ENCODE measurements at regions not wholly inside any gene's neighbourhood (a gene's known extent, or its start where the extent isn't known, plus 50 kb on each side); places are given as distances from the start of the nearest gene placed in this dataset.

DNA sequence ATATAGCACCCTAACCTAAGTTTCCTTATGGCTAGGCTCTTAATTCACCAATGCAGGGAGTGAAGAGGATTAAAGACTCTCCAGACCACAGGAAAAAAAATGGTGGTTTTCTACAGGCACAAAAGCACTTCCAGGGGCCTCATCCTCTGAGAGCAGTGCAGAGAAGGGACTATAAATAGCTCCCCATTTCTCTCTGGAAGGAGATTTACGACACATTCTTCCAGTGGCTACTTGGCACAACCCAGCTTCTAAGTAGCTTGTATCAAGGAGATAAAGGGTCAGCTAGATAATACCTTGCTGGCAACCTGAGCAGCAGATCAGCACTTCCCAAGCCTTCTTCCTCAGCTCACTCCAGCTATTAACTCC is 73.5 kb downstream of the CRPPA start:
- Histone ChIP-seq H3K9me2 (replicated peaks; ENCODE audit: insufficient read depth, low read length) (no peaks in the 10 kb centered on the region), H3K9me3 (replicated peaks; ENCODE audit: insufficient read depth, low read length) (no peaks in the 10 kb centered on the region), H3K79me2 (ENCODE audit: low read length) (no peaks in the 10 kb centered on the region), H2AFZ (ENCODE audit: low read length) (no peak overlapping the region), H3K9ac (ENCODE audit: low read length) (no peak overlapping the region), H3K4me3 (ENCODE audit: low read length) (no peak overlapping the region), H3K4me2 (ENCODE audit: low read depth, low read length) (no peak overlapping the region), H3K27me3 (replicated peaks; ENCODE audit: insufficient read depth, low read length) (no peaks in the 10 kb centered on the region), H3K36me3 (replicated peaks; ENCODE audit: insufficient read depth, low read length) (no peaks in the 10 kb centered on the region), H3F3A (ENCODE audit: insufficient read depth, low read length) (no peaks in the 10 kb centered on the region), H3K27ac (ENCODE audit: low read length) (no peak overlapping the region), H4K20me1 (ENCODE audit: insufficient read depth, low read length) (no peaks in the 10 kb centered on the region), H3K4me1 (ENCODE audit: low read length) (peaks cover 7% of the 10 kb centered on the region)
- DNase-seq = no peak
- TF ChIP-seq EZH2 (optimal IDR thresholded peaks at IDR 0.05; ENCODE audit: low read depth, low read length) (no peak), EZH2phosphoT487 (IDR thresholded peaks at IDR 0.05; ENCODE audit: low read length) (no peak)
- TF ChIP-seq, protein P1, sequence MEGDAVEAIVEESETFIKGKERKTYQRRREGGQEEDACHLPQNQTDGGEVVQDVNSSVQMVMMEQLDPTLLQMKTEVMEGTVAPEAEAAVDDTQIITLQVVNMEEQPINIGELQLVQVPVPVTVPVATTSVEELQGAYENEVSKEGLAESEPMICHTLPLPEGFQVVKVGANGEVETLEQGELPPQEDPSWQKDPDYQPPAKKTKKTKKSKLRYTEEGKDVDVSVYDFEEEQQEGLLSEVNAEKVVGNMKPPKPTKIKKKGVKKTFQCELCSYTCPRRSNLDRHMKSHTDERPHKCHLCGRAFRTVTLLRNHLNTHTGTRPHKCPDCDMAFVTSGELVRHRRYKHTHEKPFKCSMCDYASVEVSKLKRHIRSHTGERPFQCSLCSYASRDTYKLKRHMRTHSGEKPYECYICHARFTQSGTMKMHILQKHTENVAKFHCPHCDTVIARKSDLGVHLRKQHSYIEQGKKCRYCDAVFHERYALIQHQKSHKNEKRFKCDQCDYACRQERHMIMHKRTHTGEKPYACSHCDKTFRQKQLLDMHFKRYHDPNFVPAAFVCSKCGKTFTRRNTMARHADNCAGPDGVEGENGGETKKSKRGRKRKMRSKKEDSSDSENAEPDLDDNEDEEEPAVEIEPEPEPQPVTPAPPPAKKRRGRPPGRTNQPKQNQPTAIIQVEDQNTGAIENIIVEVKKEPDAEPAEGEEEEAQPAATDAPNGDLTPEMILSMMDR (IDR thresholded peaks at IDR 0.05; ENCODE audit: low read length) = no peak

DNA sequence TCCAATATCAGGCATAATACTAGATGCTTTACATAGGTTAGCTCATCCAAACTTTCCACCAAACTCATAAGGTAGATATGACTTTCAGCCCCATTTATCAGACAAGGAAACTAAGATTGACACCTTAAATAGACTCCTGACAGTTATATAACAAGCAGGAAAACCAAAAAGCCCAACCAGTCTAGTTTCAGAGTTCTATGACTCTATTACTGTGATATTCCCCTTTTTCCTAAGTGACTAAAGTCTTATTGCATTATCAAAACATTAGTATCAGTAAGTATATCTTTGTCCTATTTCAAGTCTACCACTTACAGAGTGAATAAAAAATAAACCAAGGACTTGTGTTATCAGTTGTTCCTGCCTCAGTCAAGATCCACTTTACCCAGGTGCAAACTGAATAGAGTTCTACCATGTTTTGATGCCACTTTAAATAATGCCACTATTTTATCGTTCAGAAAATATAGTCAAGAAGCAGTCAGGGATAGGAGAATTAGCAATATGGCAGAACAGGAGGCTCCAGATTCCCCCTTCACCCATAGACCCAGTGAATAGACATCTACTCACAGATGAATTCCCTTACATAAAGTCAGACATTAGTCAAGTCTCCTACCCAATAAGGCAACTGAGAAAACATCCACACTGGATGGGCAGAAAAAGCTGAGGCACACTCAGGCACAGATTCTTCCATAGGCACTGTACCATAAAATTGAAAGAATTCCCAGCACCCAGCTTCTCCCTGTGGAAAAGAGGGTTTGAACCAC is 74.1 kb downstream of the CRPPA start:
- no peaks in the 10 kb centered on the region for H3K27me3 ChIP-seq (replicated peaks; ENCODE audit: insufficient read depth, low read length)
- H3K9me3 ChIP-seq (replicated peaks; ENCODE audit: insufficient read depth, low read length) = no peaks in the 10 kb centered on the region
- H4K20me1 ChIP-seq (ENCODE audit: insufficient read depth, low read length) = no peaks in the 10 kb centered on the region
- TF ChIP-seq, protein P1 (IDR thresholded peaks at IDR 0.05; ENCODE audit: low read length) = no peak
- TF ChIP-seq EZH2phosphoT487 (IDR thresholded peaks at IDR 0.05; ENCODE audit: low read length) = no peak
- no peak for TF ChIP-seq EZH2 (optimal IDR thresholded peaks at IDR 0.05; ENCODE audit: low read depth, low read length)
- H3K27ac ChIP-seq (ENCODE audit: low read length) = no peak overlapping the region
- H3K36me3 ChIP-seq (replicated peaks; ENCODE audit: insufficient read depth, low read length) = no peaks in the 10 kb centered on the region
- no peak overlapping the region for H3K4me3 ChIP-seq (ENCODE audit: low read length)
- no peak overlapping the region for H2AFZ ChIP-seq (ENCODE audit: low read length)
- peaks cover 7% of the 10 kb centered on the region for H3K4me1 ChIP-seq (ENCODE audit: low read length)
- DNase-seq = no peak
- no peak overlapping the region for H3K4me2 ChIP-seq (ENCODE audit: low read depth, low read length)
- no peaks in the 10 kb centered on the region for H3F3A ChIP-seq (ENCODE audit: insufficient read depth, low read length)
- H3K9ac ChIP-seq (ENCODE audit: low read length) = no peak overlapping the region
- no peaks in the 10 kb centered on the region for H3K9me2 ChIP-seq (replicated peaks; ENCODE audit: insufficient read depth, low read length)
- H3K79me2 ChIP-seq (ENCODE audit: low read length) = no peaks in the 10 kb centered on the region

DNA sequence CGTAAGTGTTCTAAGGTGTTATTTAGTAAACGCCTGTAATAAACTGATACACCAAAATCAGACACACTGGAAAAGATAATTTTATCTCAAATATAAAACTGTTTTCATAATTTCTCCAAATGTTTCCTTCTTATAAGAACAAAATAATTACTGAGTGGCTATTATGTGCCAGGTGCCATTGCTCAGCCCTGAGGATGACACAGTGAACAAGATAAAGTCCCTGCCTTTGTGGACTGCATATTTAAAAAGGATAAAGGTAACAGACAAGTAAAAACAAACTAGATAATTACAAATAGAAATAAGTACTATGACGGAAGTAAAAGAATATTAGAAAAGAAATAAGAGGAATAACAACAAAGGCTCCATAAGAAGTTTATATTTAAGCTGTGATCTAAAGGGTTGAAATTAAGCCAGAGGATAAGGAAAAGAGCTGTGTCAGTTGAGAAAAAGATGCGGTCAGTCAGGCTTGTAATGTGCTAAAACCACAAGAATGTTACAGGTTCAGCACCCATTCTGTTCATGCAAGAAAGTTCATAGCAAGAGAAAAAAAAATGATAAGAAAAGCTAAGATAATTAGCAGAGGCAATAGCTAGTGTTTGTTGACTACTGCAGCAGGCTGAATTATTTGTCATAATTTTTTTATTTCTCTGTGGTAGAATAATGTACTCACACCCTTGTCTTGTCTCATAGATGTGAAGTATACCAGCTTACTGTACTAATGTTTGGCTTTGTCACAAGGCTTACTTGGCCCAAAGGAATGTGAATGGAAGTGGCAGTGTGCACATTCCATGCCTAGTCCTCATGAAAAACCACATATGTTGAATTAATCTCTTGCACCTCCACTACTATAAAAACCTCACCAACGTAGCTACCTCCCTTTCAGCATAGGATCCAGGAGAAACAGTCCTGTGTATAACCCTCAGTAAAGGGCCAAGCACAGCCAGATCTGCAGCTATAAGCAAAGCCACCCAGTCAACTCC is 75.1 kb downstream of the CRPPA start:
- H3K9ac ChIP-seq (ENCODE audit: low read length) = no peak overlapping the region
- no peaks in the 10 kb centered on the region for H3K9me2 ChIP-seq (replicated peaks; ENCODE audit: insufficient read depth, low read length)
- DNase-seq = peak; percentile 61
- no peaks in the 10 kb centered on the region for H3K36me3 ChIP-seq (replicated peaks; ENCODE audit: insufficient read depth, low read length)
- no peaks in the 10 kb centered on the region for H3K9me3 ChIP-seq (replicated peaks; ENCODE audit: insufficient read depth, low read length)
- H3K4me1 ChIP-seq (ENCODE audit: low read length) = peaks cover 7% of the 10 kb centered on the region
- H4K20me1 ChIP-seq (ENCODE audit: insufficient read depth, low read length) = no peaks in the 10 kb centered on the region
- no peaks in the 10 kb centered on the region for H3K27me3 ChIP-seq (replicated peaks; ENCODE audit: insufficient read depth, low read length)
- TF ChIP-seq EZH2phosphoT487 (IDR thresholded peaks at IDR 0.05; ENCODE audit: low read length) (no peak), EZH2 (optimal IDR thresholded peaks at IDR 0.05; ENCODE audit: low read depth, low read length) (no peak)
- TF ChIP-seq, protein P1 (IDR thresholded peaks at IDR 0.05; ENCODE audit: low read length) = no peak
- no peak overlapping the region for H2AFZ ChIP-seq (ENCODE audit: low read length)
- H3F3A ChIP-seq (ENCODE audit: insufficient read depth, low read length) = no peaks in the 10 kb centered on the region
- H3K4me2 ChIP-seq (ENCODE audit: low read depth, low read length) = no peak overlapping the region
- no peak overlapping the region for H3K27ac ChIP-seq (ENCODE audit: low read length)
- no peak overlapping the region for H3K4me3 ChIP-seq (ENCODE audit: low read length)
- no peaks in the 10 kb centered on the region for H3K79me2 ChIP-seq (ENCODE audit: low read length)

Data from MM.1S (cell line).